GM19438 (cell line): ENCODE measurements at regions not wholly inside any gene's neighbourhood (a gene's known extent, or its start where the extent isn't known, plus 50 kb on each side); places are given as distances from the start of the nearest gene placed in this dataset.

Experiments used
- ATAC-seq: cut with Tn5 transposase; IDR thresholded peaks from one replicate; pipeline ENCODE4 v1.9.1; 2021; ENCODE audit warnings: low read depth; ENCODE audit not compliant: unreplicated experiment

DNA sequence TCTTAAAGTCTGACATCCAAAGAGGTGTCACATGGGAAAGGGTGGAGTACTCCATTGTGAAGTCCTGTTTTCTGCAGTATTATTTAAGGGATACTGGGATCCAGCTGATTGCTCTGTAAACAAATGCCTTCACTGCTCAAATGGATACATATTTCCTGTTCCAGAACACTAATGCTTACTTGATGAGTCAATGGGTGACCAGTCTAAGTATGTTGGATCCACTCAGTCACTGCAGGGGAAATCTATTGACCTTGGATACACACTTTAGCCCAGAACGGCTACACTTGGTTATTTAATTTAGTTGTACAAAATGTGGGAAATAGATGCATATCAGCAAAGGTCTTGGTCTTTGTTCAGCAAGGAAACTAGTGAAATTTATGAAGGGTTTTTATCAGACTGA lies 261.4 kb downstream of the MAP2K4 start:
- no peak for ATAC-seq

DNA sequence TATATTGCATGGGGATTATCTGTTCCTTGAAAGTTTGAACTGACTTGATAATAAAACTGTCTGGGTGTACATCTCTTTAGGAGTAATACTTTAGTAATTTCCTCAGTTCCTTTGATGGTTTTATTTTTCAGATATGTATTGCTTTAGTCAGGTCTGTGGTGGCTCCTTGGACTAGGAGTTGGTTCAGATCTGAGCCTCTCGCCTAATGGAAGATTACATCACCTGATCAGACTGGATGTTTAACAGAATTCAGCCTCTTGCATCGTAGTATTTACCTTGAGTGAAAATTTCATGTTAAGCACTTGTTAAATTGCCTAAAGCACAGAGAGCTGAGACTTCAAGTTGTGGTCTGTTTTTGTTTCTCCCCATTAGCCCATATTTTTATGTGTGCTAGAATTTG lies 267.3 kb downstream of the MAP2K4 start:
- ATAC-seq = no peak

DNA sequence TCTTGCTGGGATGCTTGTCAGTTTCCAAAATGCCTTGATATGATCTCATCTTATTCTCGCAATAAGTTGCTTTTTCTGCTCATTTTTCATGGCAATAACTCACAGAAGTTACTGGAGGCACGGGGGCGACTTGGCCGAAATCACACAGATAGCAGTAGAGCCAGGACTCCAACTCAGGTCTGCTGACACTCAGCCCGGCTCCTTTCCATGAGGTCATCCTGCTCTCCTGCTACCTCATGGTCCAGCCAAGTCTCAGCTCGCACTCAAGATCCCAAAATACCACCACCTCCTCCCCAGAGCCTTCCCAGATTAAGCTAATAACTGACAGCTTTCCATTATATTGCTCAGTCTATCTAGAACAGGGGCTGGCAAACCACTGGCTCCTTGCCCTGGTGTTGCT lies 269.5 kb downstream of the MAP2K4 start:
- ATAC-seq = no peak

DNA sequence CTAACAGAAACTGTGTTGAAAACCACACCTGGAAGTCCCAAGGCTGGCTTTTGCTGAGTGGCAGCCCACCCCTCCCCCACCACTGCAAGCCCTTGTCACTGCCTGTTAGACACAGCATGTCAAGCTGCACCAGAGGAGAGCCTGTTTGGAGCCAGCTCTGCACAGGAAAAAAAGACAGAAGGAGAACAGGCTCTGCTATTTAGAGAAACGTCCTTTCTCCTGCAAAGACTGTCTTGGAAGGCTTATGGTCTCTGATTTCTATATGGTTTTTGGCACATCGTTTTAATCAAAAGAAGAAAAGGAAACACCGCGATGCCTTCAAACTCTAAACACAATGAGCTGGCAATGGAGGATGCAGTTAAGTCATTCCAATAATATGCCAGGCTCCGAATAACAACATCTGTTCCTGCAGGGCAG lies 275.5 kb downstream of the MAP2K4 start:
- ATAC-seq = no peak

DNA sequence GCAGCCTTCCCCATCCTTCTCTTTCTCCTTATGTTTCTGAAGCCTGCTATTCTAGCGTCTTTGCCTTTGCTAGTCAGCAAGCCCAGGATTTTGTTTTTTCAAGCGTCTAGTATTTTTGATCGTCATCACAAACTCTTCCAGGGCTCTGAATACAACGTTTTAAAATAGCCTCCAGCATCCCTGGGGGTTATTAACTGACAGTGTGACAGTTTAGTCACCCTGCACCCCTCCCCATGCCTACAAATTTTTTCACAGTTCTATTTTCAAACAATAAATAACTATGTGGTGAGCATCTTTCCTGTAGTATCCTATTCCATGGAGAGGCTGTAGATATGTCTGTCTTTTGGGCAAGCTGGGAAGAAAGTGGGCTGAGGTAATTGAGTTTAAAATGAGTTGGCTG lies 280.9 kb downstream of the MAP2K4 start:
- ATAC-seq = no peak

DNA sequence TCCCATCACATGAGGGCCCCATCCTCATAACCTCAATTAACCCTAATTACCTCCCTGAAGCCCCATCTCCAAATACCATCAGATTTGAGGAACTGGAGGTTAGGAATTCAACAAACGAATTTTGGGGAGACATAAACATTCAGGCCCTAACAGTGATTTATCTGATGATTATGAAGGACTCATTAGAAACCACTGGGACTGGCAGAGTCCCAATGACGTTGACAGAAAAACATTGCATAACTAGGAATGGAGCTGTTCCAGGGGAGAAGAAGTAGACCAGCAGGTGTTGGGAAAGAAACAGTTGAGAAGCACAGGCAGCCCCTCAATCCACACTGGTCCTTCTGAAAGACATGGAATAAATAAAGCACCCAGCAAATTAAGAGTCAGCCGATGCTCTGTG lies 282.0 kb downstream of the MAP2K4 start:
- ATAC-seq = no peak

DNA sequence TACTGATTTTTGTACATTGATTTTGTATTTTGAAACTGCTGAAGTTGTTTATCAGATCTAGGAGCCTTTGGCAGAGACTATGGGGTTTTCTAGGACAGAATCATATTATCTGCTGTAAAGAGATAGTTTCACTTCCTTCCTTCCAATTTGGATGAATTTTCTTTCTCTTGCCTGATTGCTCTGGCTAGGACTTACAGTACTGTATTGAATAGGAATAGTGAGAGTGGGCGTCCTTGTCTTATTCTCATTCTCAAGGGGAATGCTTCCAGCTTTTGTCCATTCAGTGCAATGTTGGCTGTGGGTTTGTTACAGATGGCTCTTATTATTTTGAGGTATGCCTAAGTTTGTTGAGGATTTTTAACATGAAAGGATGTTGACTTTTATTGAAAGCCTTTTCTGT lies 290.1 kb downstream of the MAP2K4 start:
- ATAC-seq = no peak

DNA sequence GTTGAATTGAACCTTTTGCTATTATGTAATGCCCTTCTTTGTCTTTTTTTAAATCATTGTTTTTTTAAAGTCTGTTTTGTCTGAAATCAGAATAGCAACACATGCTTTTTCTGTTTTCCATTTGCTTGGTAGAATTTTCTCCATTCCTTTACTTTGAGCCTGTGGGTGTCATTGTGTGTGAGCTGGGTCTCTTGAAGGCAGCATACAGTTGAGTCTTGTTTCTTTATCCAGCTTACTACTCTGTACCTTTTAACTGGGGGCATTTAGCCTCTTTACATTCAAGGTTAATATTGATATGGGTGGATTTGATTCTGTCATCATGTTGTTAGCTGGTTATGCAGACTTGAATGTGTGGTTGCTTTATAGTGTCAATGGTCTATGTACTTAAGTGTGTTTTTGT lies 292.0 kb downstream of the MAP2K4 start:
- ATAC-seq = no peak

DNA sequence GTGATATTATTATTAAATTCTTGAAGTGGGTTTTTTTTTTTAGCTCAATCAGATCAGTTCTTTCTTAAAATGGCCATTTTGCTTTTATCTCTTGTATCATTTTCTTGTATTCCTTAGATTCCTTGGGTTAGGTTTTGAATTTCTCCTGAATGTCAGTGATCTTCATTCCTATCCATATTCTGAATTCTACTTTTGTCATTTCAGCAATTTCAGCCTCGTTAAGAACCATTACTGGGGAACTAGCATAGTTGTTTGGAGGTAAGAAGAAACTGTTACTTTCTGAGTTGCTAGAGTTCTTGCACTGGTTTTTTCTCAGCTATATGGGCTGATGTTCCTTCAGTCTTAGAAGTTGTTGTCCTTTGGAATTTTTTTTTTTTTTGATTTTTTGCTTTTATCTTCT lies 293.1 kb downstream of the MAP2K4 start:
- no peak for ATAC-seq

DNA sequence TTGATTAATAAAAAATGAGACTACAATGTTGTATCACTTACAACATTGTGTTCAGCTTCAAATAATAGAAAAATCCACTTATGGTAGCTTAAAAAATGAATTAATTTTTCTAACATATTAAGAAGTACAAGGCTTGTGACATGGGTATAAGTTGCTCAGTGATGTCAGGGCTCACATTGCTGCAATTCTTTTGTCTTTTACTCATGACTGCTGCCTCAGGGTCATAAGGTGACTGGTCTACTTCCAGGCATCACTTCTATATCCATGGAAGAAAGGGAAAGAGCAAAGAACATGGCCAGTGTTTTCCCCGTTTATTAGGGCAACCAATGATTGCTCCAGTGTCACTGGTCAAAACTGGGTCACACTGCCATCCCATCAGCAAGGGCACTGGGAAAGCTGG lies 295.3 kb downstream of the MAP2K4 start:
- ATAC-seq = no peak

DNA sequence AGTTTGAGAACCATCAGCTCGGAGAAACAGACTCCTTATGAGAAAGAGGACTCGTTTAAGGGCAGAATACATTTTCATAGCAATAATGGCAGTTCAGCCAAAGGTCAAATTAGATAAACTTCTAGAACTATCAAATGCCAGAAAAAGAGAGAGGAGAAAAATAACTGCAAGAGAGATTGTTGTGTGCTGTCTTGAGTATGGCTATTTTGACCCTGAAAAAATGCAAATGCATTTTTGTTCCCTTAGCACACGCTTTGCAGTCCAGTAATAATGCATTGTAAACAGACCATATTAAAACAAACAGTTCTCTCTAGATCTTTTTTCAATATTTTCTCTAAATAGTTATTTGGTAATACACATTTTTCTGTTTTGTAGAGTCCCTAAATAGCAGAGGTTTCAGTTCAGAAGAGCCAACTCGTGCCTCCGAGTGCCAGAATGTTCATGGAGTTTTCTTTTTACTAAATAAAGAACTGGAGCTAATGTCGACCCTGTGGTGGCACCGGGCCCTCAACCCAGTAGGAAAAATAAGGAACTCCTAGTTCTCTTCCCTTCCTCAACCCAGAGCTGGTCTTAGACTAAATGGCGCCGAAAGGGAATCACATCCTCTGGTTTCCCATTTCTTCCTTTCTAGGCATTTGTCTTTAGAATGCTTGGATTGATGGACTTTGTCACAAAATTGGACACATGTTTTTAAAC lies 298.0 kb downstream of the MAP2K4 start:
- no peak for ATAC-seq

DNA sequence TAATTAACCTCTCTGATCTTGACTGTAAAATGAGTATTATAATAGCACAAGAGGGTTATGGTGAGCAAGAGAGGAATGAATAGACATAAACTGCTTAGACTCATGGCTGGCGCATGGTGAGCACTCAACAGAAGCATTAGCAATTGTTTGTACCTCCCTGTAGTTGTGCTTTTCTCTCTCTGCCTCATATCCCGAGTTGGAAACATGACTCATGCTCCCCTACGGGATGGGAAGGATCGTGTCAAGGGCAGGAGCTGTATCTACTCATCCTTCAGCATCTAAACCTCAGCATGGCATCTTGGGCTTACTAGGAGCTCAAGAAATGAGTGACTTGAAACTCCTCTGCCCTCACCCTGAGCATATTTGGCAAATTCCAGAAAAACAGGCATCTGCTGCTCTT lies 299.6 kb downstream of the MAP2K4 start:
- ATAC-seq = no peak

DNA sequence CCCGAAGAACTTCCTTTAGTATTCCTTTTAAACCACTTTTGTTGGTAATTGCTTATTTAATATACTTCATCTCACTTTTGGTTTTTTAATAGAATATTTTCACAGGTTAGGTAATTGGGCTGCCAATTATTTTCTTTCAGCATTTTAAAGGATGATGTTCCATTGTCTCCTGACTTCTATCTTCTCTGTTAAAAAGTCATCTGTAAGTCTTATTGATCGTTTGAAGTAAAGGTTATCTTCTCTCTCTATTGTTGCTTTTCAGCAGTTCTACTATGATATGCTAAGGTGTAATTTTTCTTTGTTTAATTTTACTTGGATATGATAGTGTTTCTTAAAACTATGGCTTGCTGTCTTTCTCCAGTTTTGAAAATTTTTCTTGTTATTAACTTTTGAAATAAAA lies 307.5 kb downstream of the MAP2K4 start:
- ATAC-seq = no peak

DNA sequence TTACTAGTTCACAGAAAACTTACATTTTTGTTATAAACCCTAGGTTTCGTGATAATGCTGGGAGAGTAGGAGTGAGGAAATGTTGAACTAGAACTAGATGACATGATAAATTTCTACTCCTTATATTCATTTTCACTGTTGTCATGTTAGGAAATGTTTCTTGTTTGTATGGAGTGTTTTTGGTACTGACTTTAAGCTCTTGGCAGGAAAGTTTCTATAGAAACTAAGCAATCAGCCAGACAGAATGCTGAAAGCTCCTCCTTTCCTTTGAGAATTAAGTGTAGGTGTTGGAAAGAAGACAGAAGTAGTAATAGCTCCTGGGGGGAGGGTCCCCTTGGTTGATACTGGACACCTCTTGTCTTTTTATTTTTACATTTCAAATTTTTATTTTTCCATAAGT lies 309.8 kb downstream of the MAP2K4 start:
- no peak for ATAC-seq

DNA sequence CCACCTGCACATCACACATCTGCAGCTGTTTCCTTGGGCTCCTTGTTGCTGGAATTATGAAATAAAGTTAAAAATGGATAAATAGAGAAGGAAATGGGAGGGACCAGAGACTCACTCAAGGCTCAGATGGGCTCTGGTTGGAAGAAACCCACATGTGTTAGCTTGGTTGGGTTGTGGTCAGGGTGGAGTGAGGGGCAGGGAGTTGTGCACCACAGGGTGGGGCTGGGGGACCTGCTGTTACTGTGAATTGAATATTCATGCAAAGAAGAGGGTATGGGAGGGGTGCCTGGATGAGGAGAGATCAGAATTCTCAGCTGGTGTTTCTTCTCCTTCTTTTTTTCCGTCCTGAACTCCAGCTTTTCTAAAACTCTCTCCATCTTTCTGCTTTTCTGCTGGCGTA lies 320.7 kb downstream of the MAP2K4 start:
- no peak for ATAC-seq

DNA sequence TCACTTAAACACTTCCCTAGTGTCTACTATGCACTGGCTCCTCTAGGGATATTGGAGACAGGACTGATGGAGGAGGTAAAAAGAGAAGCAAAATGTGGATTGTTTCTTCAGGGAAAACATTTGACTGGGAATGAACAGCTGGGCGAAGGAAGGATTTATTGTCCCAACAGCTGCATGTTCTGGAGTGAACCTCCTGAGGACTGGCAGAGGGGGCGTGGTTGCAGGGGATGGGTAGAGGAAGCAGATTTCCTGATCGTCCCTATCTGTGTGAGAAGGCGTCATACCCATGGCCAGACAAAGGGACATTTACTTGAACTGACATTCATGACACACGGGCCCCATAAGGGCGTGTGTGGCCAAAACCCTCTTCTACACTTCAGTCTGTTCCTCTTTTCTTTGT lies 321.5 kb downstream of the MAP2K4 start:
- ATAC-seq = no peak

DNA sequence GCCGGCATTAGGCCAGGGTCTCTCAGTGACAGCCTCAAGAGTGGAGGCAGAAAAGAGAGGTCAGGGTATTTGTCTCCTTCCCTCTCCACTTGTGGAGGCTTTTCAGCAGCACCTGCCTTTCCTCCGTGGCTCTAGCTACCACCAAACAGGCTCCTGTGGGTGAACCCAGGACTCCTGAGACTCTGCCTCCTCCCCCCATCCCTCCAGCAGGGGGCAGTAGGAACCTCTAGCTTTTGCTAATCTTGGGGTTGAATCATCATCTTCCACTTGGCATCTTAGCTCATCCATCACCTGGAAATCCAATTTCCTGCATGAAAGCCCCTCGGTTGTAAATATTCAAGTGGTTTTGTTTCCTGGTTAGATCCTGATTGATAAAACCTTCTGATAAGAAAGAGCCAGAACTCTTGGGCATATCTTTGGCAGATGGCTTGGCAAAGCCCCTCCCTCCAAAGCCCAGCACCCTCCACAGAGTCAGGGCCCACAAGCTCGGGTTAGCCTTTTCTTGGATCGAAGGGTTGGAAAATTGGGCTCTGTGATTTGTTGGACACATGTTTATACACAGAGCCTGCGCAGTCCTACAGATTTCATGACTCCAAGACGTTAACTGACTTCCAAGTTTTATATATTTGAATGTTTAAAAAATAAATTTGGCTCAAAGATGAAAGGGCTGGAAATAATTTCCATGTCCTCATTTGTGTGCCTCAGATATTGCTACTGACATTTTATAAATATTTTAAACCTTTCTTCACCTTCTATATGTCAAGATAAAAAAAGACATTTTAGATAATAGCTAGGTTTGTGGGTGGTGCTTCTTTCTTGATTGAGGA lies 322.1 kb downstream of the MAP2K4 start:
- no peak for ATAC-seq

DNA sequence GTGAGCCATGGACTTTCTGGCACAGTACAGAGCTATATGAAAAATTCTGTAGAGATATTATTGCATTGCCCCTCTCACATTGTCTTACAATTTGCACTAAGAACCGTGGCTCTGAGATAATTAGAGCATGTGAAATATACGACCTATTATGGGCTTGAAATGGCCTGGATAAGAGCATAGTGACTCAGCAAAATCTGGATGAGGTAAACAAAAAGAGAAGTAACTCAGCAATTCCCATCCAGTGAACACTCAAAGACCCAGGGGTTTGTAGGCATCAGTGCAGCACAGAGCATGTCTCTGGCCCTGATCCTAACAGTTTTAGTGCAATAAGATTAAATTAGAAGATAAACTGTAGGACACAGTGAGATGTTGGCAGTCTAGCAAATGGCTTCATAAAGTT lies 317.2 kb upstream of the MYOCD start:
- no peak for ATAC-seq

DNA sequence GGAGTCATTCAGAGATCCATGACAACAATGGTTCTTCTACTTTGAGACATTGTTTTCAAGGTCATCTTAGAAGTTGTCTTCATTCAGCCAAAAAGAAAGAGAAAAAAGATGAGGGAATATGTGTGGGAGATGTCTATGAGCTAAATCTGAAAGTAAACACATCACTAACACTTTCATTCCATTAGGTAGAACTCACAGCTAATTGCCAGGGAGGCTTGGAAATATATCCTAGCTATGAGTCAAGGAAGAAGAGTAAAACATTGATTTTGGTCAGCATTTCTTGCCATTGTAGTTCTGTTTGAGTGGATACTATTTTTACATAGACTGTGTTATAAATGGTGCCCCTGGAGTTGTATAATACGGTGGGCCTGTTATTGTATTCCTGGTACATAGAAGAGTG lies 316.4 kb upstream of the MYOCD start:
- no peak for ATAC-seq

DNA sequence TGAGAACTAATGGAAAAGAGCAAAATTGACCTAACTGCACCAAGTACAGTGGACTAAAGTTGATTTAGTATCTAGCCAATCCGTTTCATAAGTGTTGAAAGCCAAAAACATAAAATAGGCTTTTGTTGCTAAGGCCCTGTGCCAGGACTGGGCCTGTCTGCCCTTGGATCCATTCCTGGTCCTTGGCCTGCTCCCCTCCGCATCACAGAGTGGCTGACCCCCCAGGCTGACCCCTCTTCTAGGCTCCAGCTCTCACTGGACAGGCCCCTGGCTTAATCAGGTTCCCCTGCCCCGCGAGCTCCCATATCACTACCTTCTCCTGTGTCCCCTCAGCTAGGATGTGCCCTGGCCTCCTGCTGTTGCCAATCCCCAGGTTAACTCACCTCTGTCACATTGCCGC lies 313.6 kb upstream of the MYOCD start:
- no peak for ATAC-seq

DNA sequence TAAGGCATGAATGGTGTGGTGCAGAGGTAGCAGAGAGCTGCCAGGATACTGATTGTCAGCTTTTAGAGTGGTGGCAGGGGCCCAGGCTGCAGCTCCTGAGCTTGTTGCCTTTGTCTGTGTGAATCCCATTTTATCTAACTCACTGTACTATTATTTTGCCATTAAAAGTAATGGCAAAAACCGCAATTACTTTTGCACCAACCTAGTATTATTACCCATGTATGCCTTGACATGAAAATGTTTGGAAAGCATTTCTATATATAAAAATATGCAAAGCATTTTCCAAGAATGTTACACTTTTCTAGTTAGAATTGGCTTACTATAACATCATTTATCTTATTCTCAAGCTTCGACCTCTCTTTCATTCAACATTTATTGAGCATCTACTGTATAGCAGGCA lies 308.1 kb upstream of the MYOCD start:
- ATAC-seq = no peak

DNA sequence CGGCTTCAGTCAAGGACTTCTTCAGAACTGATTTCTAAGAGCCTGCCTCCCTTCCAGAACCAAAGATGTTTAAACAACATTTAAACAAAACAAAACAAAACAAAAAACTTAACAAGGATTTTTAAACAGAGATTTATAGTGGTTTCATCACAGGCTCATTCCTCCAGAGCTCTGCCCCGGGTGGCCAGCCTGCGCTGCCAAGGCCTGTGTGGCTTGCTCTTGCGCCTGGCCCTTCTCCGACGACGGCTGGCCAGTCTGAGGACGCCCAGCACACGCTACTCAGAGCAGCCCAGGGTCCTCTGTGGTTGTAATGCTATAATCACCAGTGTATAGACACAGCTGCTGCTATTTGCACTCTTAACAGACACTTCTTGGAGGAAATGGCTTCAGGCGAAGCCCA lies 307.2 kb upstream of the MYOCD start:
- no peak for ATAC-seq
